OCI-LY7 (cell line): ENCODE measurements at regions not wholly inside any gene's neighbourhood (a gene's known extent, or its start where the extent isn't known, plus 50 kb on each side); places are given as distances from the start of the nearest gene placed in this dataset.

Experiments used
- BruUV-seq: library from RNA; stranded (reverse); fragments of 400-500 nt; replicated peaks from 2 replicates; lab custom pipeline; 2021; lab: Mats Ljungman, UMichigan
- CTCF ChIA-PET: fragments of 300-600 bp; sonication (Branson Sonifier 250); formaldehyde crosslinking; loops from one replicate; lab custom pipeline; 2022; ENCODE audit warnings: antibody characterized with exemption; ENCODE audit not compliant: unreplicated experiment; lab: Charles Lee
- POLR2A ChIA-PET: fragments of 300-600 bp; sonication (Branson Sonifier 250); formaldehyde crosslinking; loops from one replicate; lab custom pipeline; 2022; ENCODE audit warnings: antibody characterized with exemption; lab: Charles Lee
- DNase-seq: peaks from one replicate; pipeline ENCODE4 v3.0.0-alpha.2; 2015; ENCODE audit warnings: low spot score
- H2AFZ ChIP-seq: fragments of 200-600 bp; sonication (generic), shearing (Covaris generic); 2 replicates; pipeline ENCODE4 v1.6.1; 2014; ENCODE audit warnings: mild to moderate bottlenecking, antibody characterized with exemption, low read length, moderate library complexity
- H3K27ac ChIP-seq: fragments of 200-600 bp; sonication (generic); 2 replicates; pipeline ENCODE4 v1.5.1; 2014; ENCODE audit warnings: mixed run types, low read depth, mild to moderate bottlenecking, moderate library complexity, low read length, inconsistent platforms; ENCODE audit not compliant: poor library complexity, severe bottlenecking
- H3K36me3 ChIP-seq: fragments of 200-600 bp; sonication (generic); 2 replicates; pipeline ENCODE4 v1.6.1; 2014; ENCODE audit warnings: mild to moderate bottlenecking, antibody characterized with exemption, low read length, moderate library complexity, mixed read lengths; ENCODE audit not compliant: insufficient read depth
- H3K4me1 ChIP-seq: fragments of 200-600 bp; sonication (generic); 2 replicates; pipeline ENCODE4 v1.5.1; 2014; ENCODE audit warnings: mild to moderate bottlenecking, low read length; ENCODE audit not compliant: insufficient read depth, poor library complexity, severe bottlenecking
- H3K4me2 ChIP-seq: fragments of 200-600 bp; sonication (generic); 2 replicates; pipeline ENCODE4 v1.6.1; 2014; ENCODE audit warnings: mild to moderate bottlenecking, low read length
- H3K4me3 ChIP-seq: fragments of 200-600 bp; sonication (generic); 2 replicates; pipeline ENCODE4 v1.5.1; 2014; ENCODE audit warnings: mild to moderate bottlenecking, low read depth, low read length; ENCODE audit not compliant: poor library complexity, severe bottlenecking
- H3K79me2 ChIP-seq: fragments of 200-600 bp; sonication (generic); 2 replicates; pipeline ENCODE4 v1.6.1; 2016; ENCODE audit warnings: low read depth, mild to moderate bottlenecking, low read length, moderate library complexity, mixed read lengths; ENCODE audit not compliant: insufficient read depth
- H3K9me2 ChIP-seq: fragments of 200-600 bp; sonication (generic); 2 replicates; pipeline ENCODE4 v1.6.1; 2016; ENCODE audit warnings: mild to moderate bottlenecking, low read length, mixed read lengths; ENCODE audit not compliant: insufficient read depth
- H3K9me3 ChIP-seq: fragments of 200-600 bp; sonication (generic); 2 replicates; pipeline ENCODE4 v1.6.1; 2014; ENCODE audit warnings: mild to moderate bottlenecking, mixed run types, low read length, mixed read lengths
- H4K20me1 ChIP-seq: fragments of 200-600 bp; sonication (generic); 2 replicates; pipeline ENCODE4 v1.6.1; 2014; ENCODE audit warnings: mild to moderate bottlenecking, antibody characterized with exemption, low read length, moderate library complexity, mixed read lengths; ENCODE audit not compliant: insufficient read depth
- EZH2phosphoT487 ChIP-seq: fragments of 200-600 bp; sonication (generic); IDR thresholded peaks from 2 replicates; pipeline ENCODE4 v1.6.1; 2018; ENCODE audit warnings: low read depth, borderline replicate concordance, mild to moderate bottlenecking, mixed run types, antibody characterized with exemption, low read length, moderate library complexity, mixed read lengths
- intact Hi-C: fragments of 100-400 bp; cut with micrococcal nuclease; formaldehyde crosslinking; loops from one replicate; pipeline ENCODE4 v1.10.0; 2022; ENCODE audit not compliant: unreplicated experiment
- TF ChIP-seq, protein P1 (sequence below): fragments of 200-600 bp; sonication (generic); conservative IDR thresholded peaks from 2 replicates; pipeline ENCODE4 v1.5.1; 2014; ENCODE audit warnings: mild to moderate bottlenecking, antibody characterized with exemption, low read length, moderate library complexity, mixed read lengths

DNA sequence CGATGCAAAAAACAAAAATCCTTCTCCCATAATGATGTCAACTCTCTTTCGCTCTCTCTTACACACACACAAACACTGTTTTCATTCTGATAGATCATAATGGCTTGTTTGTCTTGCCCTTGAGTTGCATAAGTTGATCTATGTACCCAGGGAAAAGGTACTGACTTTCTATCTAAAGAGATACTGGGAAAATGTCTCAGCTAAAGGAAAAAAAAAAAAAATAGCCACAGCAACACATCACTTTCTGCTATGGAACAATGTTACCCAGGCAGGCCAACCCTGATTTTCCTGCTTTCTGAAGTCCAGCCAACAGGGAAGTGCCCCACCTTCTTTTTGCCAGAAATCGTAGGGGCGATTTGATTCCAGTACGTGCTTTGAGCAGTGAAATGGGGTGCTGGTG, 212.6 kb upstream of the ACTBL2 start:
- H3K79me2 ChIP-seq: no peaks in the 10 kb centered on the region
- no peak for DNase-seq
- H3K9me3 ChIP-seq: no peaks in the 10 kb centered on the region
- no peak overlapping the region for H3K4me2 ChIP-seq
- no peaks in the 10 kb centered on the region for H3K4me1 ChIP-seq
- H2AFZ ChIP-seq: no peak overlapping the region
- no peak overlapping the region for H3K4me3 ChIP-seq
- ChIA-PET CTCF (no interaction called here), POLR2A (interaction anchor here (0.5 kb wide), 1 partner anchor 225 kb away, joined by 4 read pairs; no protein-coding TSS in a partner anchor)
- intact Hi-C loops: no loop called here
- H3K27ac ChIP-seq: no peak overlapping the region
- H3K36me3 ChIP-seq: no peaks in the 10 kb centered on the region
- H3K9me2 ChIP-seq: no peaks in the 10 kb centered on the region
- no peaks in the 10 kb centered on the region for H4K20me1 ChIP-seq
- no peak for TF ChIP-seq EZH2phosphoT487
- TF ChIP-seq, protein P1, sequence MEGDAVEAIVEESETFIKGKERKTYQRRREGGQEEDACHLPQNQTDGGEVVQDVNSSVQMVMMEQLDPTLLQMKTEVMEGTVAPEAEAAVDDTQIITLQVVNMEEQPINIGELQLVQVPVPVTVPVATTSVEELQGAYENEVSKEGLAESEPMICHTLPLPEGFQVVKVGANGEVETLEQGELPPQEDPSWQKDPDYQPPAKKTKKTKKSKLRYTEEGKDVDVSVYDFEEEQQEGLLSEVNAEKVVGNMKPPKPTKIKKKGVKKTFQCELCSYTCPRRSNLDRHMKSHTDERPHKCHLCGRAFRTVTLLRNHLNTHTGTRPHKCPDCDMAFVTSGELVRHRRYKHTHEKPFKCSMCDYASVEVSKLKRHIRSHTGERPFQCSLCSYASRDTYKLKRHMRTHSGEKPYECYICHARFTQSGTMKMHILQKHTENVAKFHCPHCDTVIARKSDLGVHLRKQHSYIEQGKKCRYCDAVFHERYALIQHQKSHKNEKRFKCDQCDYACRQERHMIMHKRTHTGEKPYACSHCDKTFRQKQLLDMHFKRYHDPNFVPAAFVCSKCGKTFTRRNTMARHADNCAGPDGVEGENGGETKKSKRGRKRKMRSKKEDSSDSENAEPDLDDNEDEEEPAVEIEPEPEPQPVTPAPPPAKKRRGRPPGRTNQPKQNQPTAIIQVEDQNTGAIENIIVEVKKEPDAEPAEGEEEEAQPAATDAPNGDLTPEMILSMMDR: no peak
- no TSS peak for BruUV-seq

DNA sequence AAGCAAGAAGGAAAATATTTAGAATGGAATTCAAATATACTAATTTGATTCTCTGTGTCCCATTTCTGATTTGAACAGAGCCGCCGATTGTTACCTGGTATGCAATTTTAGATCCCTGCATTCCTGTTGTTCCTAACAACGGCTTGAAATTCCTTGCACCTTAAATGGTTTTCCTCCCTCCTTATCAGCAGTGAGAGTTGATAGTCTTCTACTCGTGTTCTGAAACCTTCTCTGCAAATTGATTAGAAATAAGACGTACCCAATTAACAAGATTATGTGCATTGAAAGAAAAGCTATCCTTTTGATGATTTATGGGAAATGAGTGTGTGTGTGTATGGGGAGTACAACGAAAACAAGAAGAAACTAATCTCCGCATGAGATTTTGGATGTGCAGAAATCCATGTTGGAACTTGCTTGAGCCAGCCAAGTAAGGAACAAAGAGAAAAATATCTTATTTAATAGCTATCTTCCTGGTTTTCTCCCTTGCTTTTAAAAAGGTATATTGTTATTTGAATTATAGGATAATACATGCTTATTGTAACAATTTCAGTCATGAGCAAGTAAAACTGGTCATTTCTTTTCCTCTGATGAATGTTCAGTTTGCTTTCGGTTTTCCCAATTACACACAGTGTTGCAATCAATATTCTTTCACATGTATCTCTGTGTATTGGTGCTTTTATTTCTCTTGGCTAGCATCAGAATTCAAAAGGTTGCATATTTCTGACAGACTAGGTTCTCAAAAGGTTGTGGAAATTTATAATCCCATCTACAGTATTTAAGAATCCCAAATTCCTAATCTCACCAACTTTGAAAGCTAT, 211.1 kb upstream of the ACTBL2 start:
- ChIA-PET CTCF (interaction anchor here (0.5 kb wide), 1 partner anchor 370 kb away, joined by 3 read pairs; no protein-coding TSS in a partner anchor), POLR2A (interaction anchor here (0.6 kb wide), 2 partner anchors 13 to 1879 kb away, joined by 3 read pairs; no protein-coding TSS in a partner anchor)
- no peaks in the 10 kb centered on the region for H3K79me2 ChIP-seq
- H3K36me3 ChIP-seq: no peaks in the 10 kb centered on the region
- no TSS peak for BruUV-seq
- no peaks in the 10 kb centered on the region for H3K9me3 ChIP-seq
- no peak for DNase-seq
- H3K4me1 ChIP-seq: no peaks in the 10 kb centered on the region
- no peak overlapping the region for H2AFZ ChIP-seq
- intact Hi-C loops: no loop called here
- no peaks in the 10 kb centered on the region for H4K20me1 ChIP-seq
- H3K27ac ChIP-seq: no peak overlapping the region
- TF ChIP-seq EZH2phosphoT487: no peak
- TF ChIP-seq, protein P1: no peak
- H3K4me3 ChIP-seq: no peak overlapping the region
- no peaks in the 10 kb centered on the region for H3K9me2 ChIP-seq
- H3K4me2 ChIP-seq: no peak overlapping the region
